ENCODE measurements at regions not wholly inside any gene's neighbourhood (a gene's known extent, or its start where the extent isn't known, plus 50 kb on each side); places are given as distances from the start of the nearest gene placed in this dataset.

DNA sequence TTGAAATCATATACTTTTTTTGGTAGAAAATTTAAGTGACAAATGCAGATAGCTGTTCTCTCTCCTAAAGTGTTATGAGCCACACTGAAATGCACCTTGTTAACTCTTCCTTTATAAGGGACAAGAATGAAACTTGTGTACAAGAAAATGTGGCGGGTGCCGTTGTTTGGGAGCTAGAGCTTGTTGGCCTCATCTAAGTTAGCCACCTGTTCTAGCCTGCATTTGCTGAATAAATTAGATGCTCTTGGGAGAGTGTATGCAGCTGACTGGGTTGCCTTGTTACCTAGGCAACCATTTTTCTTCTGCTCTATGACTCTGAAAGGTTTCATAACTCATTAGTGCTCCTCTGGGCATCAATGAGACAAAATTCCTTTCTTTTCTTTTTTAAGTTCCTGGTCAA lies 174.3 kb downstream of the TAF11L14 start:
- no peak for ATAC-seq
- Histone ChIP-seq H3K4me1 (ENCODE audit: control insufficient read depth, insufficient read depth, low read length) (no peaks in the 10 kb centered on the region), H3K27ac (ENCODE audit: low read length) (no peak overlapping the region), H3K4me3 (ENCODE audit: low read depth in 2 of 2, low read length in 2 of 2) (no peak overlapping the region), H3K9me3 (ENCODE audit: control insufficient read depth, insufficient read depth, low read depth, low read length) (no peaks in the 10 kb centered on the region), H3K27me3 (ENCODE audit: control insufficient read depth, insufficient read depth, low read length) (no peaks in the 10 kb centered on the region), H3K36me3 (ENCODE audit: control insufficient read depth, insufficient read depth, low read length) (no peaks in the 10 kb centered on the region)
- no peak for DNase-seq (ENCODE audit: low read depth, low spot score)
- no peak for TF ChIP-seq TCF7L2 (IDR thresholded peaks at IDR 0.05; ENCODE audit: low read depth, low read length)
- TF ChIP-seq, protein P1, sequence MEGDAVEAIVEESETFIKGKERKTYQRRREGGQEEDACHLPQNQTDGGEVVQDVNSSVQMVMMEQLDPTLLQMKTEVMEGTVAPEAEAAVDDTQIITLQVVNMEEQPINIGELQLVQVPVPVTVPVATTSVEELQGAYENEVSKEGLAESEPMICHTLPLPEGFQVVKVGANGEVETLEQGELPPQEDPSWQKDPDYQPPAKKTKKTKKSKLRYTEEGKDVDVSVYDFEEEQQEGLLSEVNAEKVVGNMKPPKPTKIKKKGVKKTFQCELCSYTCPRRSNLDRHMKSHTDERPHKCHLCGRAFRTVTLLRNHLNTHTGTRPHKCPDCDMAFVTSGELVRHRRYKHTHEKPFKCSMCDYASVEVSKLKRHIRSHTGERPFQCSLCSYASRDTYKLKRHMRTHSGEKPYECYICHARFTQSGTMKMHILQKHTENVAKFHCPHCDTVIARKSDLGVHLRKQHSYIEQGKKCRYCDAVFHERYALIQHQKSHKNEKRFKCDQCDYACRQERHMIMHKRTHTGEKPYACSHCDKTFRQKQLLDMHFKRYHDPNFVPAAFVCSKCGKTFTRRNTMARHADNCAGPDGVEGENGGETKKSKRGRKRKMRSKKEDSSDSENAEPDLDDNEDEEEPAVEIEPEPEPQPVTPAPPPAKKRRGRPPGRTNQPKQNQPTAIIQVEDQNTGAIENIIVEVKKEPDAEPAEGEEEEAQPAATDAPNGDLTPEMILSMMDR (IDR thresholded peaks at IDR 0.05) = no peak
- no peak for TF ChIP-seq SIN3A (IDR thresholded peaks at IDR 0.05; ENCODE audit: borderline replicate concordance, insufficient read depth, low read depth, low read length)
- TF ChIP-seq POLR2AphosphoS5 (IDR thresholded peaks at IDR 0.05; ENCODE audit: low read depth, low read length) = no peak
- TF ChIP-seq, protein P2, sequence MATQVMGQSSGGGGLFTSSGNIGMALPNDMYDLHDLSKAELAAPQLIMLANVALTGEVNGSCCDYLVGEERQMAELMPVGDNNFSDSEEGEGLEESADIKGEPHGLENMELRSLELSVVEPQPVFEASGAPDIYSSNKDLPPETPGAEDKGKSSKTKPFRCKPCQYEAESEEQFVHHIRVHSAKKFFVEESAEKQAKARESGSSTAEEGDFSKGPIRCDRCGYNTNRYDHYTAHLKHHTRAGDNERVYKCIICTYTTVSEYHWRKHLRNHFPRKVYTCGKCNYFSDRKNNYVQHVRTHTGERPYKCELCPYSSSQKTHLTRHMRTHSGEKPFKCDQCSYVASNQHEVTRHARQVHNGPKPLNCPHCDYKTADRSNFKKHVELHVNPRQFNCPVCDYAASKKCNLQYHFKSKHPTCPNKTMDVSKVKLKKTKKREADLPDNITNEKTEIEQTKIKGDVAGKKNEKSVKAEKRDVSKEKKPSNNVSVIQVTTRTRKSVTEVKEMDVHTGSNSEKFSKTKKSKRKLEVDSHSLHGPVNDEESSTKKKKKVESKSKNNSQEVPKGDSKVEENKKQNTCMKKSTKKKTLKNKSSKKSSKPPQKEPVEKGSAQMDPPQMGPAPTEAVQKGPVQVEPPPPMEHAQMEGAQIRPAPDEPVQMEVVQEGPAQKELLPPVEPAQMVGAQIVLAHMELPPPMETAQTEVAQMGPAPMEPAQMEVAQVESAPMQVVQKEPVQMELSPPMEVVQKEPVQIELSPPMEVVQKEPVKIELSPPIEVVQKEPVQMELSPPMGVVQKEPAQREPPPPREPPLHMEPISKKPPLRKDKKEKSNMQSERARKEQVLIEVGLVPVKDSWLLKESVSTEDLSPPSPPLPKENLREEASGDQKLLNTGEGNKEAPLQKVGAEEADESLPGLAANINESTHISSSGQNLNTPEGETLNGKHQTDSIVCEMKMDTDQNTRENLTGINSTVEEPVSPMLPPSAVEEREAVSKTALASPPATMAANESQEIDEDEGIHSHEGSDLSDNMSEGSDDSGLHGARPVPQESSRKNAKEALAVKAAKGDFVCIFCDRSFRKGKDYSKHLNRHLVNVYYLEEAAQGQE (IDR thresholded peaks at IDR 0.05; ENCODE audit: insufficient read depth in 1 of 2, low read depth in 2 of 2, low read length in 1 of 2) = no peak
- in situ Hi-C loops (cut with HindIII; ENCODE audit: low pct_unique_long_range_greater_than_20kb, low sequenced_read_pairs) (no loop called here), intact Hi-C loops (cut with micrococcal nuclease; ENCODE audit: unreplicated experiment) (no loop called here)
- POLR2A ChIA-PET = no interaction called here
- CTCF ChIA-PET = no interaction called here
- BruUV-seq (replicated peaks) = no TSS peak

DNA sequence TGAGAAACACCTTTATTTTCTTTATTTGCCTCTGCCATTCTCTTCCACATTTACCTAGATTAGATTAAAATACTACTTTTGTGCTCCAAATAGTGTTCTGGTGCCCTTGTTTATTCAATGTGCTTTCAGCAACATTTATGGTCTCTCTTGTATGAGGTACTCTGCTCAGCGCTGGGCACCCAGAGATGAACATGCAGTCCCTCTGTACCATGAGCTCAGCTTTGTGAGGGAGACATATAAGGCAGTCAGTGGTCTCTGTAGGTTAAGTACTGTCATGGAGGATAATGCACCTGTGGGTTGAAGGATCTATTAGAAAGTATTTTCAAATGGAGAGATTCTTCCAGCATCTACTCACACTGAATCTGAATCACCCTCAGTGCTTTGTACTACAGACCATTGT lies 176.5 kb downstream of the TAF11L14 start:
- Histone ChIP-seq H3K27ac (ENCODE audit: low read length) (no peak overlapping the region), H3K4me3 (ENCODE audit: low read depth in 2 of 2, low read length in 2 of 2) (no peak overlapping the region), H3K27me3 (ENCODE audit: control insufficient read depth, insufficient read depth, low read length) (no peaks in the 10 kb centered on the region), H3K36me3 (ENCODE audit: control insufficient read depth, insufficient read depth, low read length) (no peaks in the 10 kb centered on the region), H3K4me1 (ENCODE audit: control insufficient read depth, insufficient read depth, low read length) (no peaks in the 10 kb centered on the region), H3K9me3 (ENCODE audit: control insufficient read depth, insufficient read depth, low read depth, low read length) (no peaks in the 10 kb centered on the region)
- TF ChIP-seq SIN3A (IDR thresholded peaks at IDR 0.05; ENCODE audit: borderline replicate concordance, insufficient read depth, low read depth, low read length) (no peak), TCF7L2 (IDR thresholded peaks at IDR 0.05; ENCODE audit: low read depth, low read length) (no peak), POLR2AphosphoS5 (IDR thresholded peaks at IDR 0.05; ENCODE audit: low read depth, low read length) (no peak)
- TF ChIP-seq, protein P1 (IDR thresholded peaks at IDR 0.05) = no peak
- TF ChIP-seq, protein P2 (IDR thresholded peaks at IDR 0.05; ENCODE audit: insufficient read depth in 1 of 2, low read depth in 2 of 2, low read length in 1 of 2) = no peak
- intact Hi-C loops (cut with micrococcal nuclease; ENCODE audit: unreplicated experiment) (no loop called here), in situ Hi-C loops (cut with HindIII; ENCODE audit: low pct_unique_long_range_greater_than_20kb, low sequenced_read_pairs) (no loop called here)
- ChIA-PET CTCF (no interaction called here), POLR2A (no interaction called here)
- BruUV-seq (replicated peaks) = no TSS peak
- ATAC-seq (no peak), DNase-seq (ENCODE audit: low read depth, low spot score) (no peak)
